B cell (primary cell): ENCODE measurements at regions not wholly inside any gene's neighbourhood (a gene's known extent, or its start where the extent isn't known, plus 50 kb on each side); places are given as distances from the start of the nearest gene placed in this dataset.

Experiments used
- EZH2 ChIP-seq: IDR thresholded peaks from 2 replicates; pipeline ENCODE4 v1.6.1; 2012; ENCODE audit warnings: borderline replicate concordance, low read depth, mild to moderate bottlenecking, moderate library complexity, low read length; ENCODE audit not compliant: insufficient read depth, poor library complexity, severe bottlenecking
- TF ChIP-seq, protein P1 (sequence below): fragments of 200-600 bp; IDR thresholded peaks from one replicate; pipeline ENCODE4 v1.8.0; 2022; ENCODE audit warnings: antibody characterized with exemption, mild to moderate bottlenecking

DNA sequence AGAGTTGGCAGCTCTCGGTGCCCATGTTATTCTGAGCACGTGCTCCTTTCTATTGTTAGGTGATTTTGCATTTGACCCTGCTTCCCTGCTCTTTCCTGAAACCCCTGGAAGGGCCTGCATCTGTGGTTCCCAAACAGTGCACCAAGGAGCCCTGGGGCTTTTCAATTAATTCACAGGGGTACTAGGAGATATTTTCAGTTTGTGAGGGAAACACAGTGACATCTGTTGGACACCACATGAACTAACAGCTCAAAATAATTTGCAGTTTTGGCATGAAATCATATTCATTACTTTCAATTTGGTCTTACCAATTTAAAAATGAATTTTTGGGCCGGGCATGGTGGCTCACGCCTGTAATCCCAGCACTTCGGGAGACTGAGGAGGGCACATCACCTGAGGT is 156.6 kb downstream of the GATB start:
- TF ChIP-seq, protein P1, sequence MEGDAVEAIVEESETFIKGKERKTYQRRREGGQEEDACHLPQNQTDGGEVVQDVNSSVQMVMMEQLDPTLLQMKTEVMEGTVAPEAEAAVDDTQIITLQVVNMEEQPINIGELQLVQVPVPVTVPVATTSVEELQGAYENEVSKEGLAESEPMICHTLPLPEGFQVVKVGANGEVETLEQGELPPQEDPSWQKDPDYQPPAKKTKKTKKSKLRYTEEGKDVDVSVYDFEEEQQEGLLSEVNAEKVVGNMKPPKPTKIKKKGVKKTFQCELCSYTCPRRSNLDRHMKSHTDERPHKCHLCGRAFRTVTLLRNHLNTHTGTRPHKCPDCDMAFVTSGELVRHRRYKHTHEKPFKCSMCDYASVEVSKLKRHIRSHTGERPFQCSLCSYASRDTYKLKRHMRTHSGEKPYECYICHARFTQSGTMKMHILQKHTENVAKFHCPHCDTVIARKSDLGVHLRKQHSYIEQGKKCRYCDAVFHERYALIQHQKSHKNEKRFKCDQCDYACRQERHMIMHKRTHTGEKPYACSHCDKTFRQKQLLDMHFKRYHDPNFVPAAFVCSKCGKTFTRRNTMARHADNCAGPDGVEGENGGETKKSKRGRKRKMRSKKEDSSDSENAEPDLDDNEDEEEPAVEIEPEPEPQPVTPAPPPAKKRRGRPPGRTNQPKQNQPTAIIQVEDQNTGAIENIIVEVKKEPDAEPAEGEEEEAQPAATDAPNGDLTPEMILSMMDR: no peak
- no peak for TF ChIP-seq EZH2
